Endothelial cell of umbilical vein (primary cell): ENCODE measurements at regions not wholly inside any gene's neighbourhood (a gene's known extent, or its start where the extent isn't known, plus 50 kb on each side); places are given as distances from the start of the nearest gene placed in this dataset.

Experiments used
- CTCF ChIP-seq, 2 donors: IDR thresholded peaks; 1 replicate in 1 of 2; 2 replicates in 1 of 2; pipeline ENCODE4 v1.5.1; 2011; ENCODE audit warnings: low read length in 2 of 2, mild to moderate bottlenecking in 2 of 2, moderate library complexity in 2 of 2, control low read depth in 1 of 2, inconsistent platforms in 1 of 2, low read depth in 1 of 2; ENCODE audit not compliant: insufficient read depth in 1 of 2; ENCODE audit errors: extremely low read depth in 1 of 2
- FOS ChIP-seq: IDR thresholded peaks from 2 replicates; pipeline ENCODE4 v1.6.1; 2011; ENCODE audit warnings: mild to moderate bottlenecking, low read length, moderate library complexity, borderline replicate concordance; ENCODE audit not compliant: insufficient read depth
- MAX ChIP-seq: IDR thresholded peaks from 2 replicates; pipeline ENCODE4 v1.6.1; 2011; ENCODE audit not compliant: insufficient read depth, insufficient read length
- POLR2A ChIP-seq: IDR thresholded peaks from 2 replicates; pipeline ENCODE4 v1.6.1; 2012; ENCODE audit warnings: low read depth, mild to moderate bottlenecking, control low read depth, low read length

- TF ChIP-seq POLR2A (no peak), CTCF (IDR thresholded peaks at IDR 0.05; ENCODE audit: extremely low read depth in 1 of 2, insufficient read depth in 1 of 2, low read depth in 1 of 2, low read length in 2 of 2) (no peak), MAX (no peak), FOS (no peak)
Measured at GRCh38 chr18:60671021-60671420, 298.4 kb upstream of the MC4R start.
